NOMO-1 treated with dmso at 0.1 percent for 144 hours (cell line): ENCODE measurements at regions not wholly inside any gene's neighbourhood (a gene's known extent, or its start where the extent isn't known, plus 50 kb on each side); places are given as distances from the start of the nearest gene placed in this dataset.
A peak's percentile ranks its signal among the peaks of the same experiment; 100 is the strongest.
"Not testable (repeated sequence)": the region's sequence is repeated elsewhere in the genome, so short reads cannot be mapped to it uniquely, and the experiment has no call there.

ENCODE experiments used
- DNase-seq: peaks from one replicate; lab custom pipeline; 2025; ENCODE audit not compliant: unreplicated experiment; lab: John Stamatoyannopoulos, UW

DNA sequence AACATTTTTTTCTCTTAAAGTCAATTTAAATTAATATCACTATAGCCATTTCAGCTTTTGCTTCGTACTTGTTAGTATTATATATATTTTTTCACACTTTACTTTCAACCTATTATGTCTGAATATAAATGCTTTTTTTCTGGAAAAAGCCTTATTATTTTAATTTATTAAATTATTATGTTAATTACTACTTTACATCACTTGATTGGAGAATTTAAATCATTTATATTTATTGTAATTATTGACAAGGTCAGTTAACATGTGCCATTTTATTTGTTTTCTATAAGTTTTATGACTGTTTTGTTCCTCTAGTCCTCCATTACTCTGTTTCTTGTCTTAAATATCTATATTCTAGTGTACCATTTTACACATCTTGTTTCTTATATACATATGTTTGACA lies 1333.4 kb upstream of the MIR17HG start:
- no peak for DNase-seq

DNA sequence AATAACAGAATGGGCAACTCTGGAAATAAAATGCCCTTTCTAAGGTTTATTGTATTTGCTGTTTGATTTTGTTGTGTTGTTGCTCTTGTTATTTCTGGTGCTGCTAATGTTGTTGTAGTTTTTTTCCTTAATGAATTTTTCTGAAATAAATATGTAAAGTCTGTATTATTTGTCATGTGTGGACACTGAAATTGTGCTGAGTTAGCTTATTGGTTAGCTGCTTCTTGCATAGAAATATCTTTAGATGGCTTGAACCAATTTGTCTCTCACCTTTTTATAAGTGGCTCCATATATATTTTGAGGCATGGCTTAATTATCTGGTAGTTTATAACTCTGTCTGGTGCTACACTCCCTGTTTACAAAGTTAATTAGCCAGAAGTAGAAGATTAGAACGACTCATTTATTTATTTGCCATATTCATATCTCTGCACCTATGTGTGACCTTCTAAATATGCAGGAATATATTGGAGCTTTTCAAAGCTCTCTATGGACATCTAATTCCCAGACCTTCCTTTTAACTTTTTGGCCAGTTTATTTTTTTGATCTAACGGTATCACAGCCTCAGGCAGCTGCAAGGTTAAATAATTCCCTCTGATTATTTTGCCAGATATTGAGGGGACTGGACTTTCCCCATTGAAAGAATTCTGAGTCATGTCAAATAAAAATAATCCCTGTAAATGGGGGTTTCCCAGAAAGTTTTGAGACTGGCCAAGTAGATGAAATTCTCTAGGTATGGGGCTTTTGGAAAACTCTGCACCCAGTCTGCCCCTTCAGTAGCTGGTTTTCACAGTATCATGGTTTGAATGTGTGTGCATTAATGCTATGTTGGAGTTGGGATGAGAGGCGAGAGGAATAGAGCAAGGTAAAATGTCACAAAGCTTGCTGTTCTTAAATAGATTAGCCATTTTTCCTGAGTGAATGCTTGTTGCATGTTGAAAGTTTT lies 1331.7 kb upstream of the MIR17HG start:
- no peak for DNase-seq

DNA sequence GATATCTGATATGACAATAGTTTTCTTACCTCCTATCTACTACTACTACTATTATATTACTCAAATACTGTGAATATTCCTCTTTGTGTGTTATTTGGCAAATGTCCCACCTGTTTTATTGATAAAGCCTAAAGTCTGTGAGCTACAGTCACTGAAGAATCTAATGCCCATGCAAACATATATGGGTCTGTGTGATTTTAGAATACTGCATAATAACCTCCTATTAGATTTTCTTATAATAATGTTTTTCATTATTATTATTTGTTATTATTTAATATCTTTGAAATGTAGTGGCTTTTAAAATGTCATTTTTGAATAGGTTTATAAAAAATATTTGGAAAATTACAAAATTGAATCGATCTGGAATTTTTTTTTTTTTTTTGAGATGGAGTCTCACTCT lies 1330.8 kb upstream of the MIR17HG start:
- DNase-seq: no peak

DNA sequence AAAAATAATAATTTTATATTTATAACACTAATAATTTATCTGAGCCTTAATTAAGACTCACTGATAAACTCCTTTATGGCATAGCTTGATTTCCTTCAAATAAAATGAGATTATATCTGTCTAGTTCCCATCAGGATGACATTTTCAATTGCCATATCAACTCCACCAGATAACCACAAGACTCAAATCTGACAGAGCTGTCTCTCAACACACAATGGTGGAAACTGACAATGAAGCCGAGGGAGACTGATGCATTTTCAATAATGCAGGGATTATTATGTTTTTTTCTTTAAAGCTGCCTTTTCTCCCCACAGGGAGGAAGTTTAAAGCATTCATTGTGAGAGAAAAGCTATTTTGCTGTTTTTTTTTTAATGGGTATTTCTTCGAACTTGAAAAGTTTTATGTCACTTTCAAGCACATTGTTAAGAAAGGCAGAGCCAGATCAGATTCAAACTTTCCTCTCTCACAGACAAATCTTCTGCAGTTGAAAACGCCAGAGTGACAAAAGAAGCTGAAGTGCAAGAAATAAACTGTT lies 1326.9 kb upstream of the MIR17HG start:
- DNase-seq: no peak

DNA sequence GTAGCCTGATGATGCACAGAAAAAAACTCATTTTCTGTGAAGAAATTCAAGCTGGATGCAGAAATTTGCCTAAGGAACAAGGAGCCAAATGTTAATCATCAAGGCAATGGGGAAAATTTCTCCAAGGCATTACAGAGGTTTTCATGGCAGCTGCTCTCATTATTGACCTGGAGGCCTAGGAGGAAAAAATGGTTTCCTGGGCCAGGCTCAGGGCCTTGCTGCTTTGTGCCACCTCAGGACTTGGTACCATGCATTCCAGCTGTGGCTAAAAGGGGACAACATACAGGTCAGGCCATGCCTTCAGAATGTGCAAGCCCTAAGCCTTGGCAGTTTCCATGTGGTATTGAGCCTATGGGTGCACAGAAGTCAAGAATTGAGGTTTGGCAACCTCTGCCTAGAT lies 1320.1 kb upstream of the MIR17HG start:
- DNase-seq: no peak

DNA sequence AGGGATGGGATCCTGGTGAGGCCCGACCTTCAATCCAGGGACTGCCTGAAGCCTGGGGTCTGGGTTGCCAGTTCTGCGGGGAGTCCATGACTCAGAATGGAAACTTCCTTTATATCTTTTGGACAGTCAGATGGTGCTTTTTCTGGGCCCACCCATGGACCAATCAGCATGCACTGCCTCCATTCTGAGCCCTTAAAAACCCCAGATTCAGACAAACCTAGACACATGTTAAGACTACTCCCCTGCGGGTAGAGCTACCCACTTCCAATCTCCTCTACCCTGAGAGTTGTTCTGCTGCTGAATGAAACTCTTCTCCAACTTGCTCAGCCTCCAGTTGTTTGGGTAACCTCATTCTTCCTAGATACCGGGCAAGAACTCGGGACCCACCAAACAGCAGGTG lies 1315.2 kb upstream of the MIR17HG start:
- DNase-seq: no peak

DNA sequence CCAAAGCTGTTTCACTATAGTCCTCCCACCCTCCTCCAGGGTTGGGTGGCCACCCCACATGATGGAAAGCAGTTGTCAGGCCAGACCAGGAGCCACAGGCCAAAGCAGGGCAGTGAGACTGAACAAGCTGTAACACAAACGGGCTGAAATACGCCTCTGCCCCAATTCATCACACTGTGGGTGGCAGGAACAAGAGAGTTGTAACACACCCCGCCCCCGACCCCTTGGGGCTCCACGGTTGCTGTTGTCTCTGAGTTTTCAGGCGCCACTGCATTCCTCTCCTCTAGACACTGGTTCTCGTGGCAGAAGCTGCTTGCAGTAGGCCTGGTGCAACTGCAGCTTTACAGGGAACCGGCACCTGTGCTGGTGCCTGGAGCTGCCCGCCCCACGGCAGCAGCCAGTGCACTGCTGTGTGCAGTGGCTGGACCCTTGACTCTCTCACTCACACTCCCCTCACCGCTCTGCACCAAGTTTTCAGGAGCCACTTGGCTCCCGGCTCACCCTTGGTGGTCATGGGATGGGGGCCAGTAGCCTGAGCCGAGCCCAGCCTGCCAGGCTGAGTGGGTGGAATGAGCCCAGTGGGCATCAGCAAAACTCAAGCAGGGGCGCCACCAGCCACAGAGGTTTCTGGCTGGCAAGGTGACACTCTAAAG lies 1314.5 kb upstream of the MIR17HG start:
- no peak for DNase-seq

DNA sequence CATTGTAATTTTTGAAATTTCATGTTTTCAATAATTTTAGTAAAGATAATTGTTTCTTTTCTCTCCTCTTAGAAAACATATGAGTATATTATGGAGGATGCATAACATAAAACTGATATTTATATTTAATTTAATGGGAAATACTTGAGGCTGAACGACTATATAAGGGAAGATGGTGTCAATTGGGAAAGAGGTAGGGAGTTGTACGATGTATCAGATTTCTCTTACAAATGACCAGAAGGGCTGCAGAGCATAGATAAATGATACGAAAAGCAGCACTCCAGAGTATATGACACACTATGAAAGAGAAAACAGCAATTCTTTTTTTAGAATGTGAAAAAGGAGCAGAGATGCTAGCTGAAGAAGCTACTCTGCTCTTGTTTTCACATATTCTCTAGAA lies 1308.0 kb upstream of the MIR17HG start:
- no peak for DNase-seq

DNA sequence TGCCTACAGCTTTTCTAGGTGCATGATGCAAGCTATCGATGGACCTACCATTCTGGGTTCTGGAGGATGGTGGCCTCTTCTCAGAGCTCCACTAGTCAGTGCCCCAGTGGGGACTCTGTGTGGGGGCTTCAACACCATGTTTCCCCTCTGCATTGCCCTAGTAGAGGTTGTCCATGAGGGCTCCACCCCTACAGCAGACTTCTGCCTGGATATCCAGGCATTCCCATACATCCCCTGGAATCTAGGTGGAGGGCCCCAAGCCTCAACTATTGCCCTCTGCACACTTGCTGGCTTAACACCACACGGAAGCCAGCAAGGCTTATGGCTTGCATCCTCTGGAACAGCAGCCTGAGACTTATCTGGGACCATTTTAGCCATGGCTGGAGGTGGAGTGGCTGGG lies 1299.9 kb upstream of the MIR17HG start:
- DNase-seq: no peak

DNA sequence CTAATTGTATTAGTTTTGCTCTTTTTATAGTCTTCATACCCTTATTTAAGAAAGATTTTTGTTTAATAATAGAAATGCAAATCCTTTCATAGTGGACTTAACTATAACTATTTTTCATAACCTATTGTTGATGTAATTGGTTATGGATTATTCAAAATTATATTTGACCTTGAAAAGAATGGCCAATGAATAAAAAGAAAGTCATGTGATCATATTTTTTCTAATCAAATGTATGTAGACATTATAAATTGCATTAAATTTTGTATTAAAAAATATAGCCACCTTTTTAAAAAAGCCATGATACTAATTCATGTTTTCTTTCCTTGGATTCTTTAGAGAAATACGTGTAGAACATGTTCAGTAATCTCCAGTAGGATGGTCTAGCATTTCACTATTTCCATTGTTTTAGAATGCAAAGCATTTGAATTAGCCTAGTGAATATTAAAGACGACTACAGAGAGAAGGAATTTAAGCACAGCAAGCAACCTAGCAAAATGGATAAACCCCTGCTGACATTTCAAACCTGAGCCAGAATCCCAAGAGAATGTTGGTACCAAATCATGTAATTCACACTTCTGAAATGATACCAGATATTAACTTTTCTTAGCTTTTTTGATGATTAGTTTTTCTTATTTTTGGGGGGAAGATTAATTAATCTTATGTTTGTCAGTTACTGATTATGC lies 1297.4 kb upstream of the MIR17HG start:
- DNase-seq: no peak

DNA sequence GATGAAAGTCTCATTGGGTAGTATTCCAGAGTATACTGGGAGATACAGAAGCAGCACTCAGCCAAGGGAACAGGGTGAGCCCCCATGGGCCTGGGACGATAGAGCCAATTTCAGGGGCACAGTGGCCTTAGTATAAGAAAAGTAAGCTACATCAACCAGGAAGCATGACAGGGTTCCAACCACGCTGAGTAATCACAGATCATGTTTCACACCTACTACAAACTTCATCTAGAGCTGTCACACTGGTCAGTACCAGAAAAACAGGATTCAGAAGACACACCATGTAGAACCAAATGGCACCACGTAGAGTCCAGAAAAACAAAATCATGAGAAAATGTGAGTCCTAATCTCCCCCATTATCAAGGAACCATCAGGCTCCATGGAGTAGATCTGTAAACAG lies 1292.4 kb upstream of the MIR17HG start:
- DNase-seq: no peak

DNA sequence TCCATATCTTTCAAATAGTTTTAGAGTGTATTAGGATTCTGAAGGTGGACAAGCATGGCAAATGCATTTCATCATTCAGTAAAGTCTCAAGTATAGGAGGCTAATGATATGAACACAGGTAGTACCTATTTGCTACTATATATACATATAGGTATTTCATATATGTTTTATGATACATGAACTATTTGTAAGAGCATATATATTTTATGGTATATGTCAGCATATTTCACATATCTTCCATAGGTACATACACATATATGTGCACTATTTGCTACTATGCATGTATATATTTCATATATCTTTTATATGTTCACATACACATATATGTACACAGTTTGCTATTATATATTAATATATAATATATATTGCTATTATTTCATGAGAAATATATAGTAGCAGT lies 1291.7 kb upstream of the MIR17HG start:
- DNase-seq: no peak

DNA sequence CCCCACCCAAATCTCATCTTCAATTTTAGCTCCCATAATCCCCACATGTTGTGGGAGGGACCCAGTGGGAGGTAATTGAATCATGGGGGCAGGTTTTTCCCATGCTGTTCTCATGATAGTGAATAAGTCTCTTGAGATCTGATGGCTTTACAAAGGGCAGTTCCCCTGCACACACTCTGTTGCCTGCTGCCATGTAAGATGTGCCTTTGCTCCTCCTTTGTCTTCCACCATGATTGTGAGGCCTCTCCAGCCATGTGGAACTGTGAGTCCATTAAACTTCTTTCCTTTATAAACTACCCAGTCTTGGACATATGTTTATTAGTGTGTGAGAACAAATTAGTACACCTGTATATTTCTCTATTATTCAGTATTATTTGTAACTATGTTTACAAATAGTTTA lies 1283.3 kb upstream of the MIR17HG start:
- not testable (repeated sequence) for DNase-seq

DNA sequence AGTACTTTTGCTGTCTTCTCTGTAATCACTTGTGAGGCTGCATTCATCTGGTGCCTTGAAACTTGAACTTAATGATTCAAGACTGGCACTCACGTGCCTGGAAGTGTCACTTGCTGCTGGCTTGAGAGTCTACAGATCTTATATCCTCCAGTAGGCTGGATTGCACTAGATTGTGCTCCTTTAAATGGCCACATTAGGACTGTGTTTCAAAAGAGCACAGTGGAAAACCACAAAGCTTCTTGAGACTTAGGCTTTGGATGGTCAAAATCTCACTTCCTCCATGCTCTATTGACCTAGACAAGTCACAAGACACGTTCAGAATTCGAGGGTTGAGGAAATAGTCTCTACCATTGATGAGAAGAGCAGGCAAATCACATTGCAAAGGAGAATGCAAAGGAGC lies 1278.8 kb upstream of the MIR17HG start:
- peak; percentile 42 for DNase-seq

DNA sequence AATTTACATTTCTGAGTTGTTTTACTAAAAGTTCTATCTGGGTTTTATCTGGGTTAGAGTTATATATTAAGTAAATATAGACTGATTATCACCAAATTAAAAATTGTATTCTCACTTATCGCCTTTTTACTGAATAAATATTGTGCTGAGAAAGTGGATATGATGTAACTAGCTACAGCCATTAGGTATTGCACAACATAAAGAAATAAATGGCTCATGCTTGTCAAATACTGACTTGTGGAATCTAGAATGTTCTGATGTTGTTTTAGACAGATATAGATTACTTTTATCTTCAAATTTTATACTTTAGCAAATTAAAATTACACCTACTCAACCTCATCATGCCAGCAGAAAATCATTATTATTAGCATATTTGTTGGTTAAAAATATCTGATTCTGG lies 1277.1 kb upstream of the MIR17HG start:
- no peak for DNase-seq

DNA sequence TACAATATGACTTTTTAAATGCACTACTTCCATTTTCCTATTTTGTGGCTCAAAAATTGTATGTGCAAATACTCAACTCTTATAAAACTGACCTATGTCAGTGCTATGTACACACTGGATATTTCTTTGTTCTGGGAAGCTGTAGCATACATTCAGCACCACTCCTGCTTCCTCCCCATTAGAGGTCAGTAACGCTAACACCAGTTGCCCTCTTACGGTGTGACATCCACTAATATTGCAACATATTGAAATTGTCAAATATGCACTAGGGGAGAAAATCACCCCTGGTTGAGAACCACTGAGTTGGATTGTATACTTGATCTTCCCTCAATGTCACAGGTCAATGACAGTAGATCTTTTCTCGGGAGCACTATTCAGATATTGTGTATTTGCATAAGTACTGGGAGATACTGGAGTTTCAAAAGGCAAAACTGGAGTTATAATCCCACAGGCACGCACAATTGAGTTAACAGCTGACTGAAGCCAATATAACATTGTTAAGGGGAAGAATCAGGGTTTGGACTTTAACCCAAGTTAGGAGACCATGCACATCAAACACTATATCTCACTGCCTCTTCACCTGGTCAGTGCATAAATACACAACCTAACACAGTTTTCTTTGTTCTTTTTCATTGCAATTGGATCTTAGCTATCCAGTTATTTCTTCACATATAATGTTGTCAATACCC lies 1276.5 kb upstream of the MIR17HG start:
- DNase-seq: no peak

DNA sequence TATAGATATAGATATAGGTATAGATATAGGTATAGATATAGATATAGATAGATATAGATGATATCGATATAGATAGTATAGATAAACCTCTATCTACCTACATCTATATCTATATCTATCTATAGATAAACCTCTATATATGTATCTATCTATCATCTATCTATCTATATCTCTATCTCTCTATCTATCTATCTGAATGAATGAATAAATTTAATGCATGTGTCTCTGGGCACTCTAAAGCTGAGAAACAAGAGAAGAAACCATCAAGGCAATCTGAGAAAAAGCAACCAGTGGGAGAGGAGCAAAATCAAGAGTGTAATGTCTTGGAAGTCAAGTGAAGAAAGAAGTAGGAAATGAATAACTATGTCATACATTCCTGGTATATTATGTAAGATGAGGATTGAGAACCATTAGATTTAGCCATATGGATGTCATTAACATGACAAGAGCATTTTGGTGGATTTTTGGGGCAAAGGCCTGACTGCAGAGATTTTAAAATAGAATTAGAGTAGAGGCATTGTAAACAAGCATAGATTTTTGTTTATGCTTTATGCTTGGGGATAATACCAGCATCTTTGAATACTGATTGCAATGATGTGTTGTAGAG lies 1262.7 kb upstream of the MIR17HG start:
- no peak for DNase-seq

DNA sequence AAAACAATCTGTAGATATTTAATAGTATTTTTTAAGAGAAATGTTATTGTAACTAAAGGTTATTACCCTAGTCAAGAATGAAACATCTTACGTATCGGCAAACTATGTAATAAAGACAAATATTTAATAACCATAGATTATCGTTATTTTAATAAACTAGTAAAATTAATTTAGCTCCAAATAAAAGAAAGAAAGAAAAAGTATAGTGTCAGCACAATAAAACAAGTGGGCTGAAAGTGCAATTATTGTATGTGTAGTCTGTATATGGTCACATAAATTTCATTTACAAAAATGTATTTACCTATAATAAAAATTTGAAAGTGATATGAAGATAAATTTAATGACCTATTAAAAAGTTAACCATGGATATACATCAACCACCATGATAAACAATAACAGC lies 1258.4 kb upstream of the MIR17HG start:
- no peak for DNase-seq

DNA sequence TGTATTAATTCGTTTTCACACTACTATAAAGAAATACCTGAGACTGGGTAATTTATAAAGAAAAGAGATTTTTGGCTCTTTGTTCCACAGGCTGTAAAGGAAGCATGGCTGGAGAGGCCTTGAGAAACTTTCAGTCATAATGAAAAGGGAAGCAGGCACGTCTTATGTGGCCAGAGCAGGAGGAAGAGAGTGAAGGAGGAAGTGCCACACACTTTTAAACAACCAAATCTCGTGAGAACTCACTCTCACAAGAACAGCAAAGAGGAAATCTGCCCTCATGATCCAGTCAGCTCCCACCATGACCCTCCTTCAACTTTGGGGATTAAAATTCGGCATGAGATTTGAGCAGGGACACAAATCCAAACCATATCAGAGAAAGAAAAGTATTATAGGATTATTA lies 1255.9 kb upstream of the MIR17HG start:
- peak; percentile 40 for DNase-seq

DNA sequence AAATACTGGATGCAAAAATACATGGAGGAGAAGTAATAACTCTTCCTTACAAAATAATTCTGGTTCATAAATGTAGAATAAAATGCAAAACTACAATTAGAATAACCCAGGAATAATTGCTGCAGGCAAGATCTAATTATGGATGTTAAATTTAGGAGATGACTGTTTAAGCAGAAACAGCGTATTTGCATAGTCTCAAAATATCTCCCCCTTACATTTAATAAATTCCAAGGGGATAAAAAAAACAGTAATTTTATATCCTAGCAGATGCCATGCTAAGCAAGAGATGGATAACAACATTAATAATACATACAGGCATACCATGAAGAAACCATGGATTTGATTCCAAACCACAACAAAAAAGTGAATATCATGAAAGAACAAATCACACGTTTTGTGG lies 1253.1 kb upstream of the MIR17HG start:
- no peak for DNase-seq

DNA sequence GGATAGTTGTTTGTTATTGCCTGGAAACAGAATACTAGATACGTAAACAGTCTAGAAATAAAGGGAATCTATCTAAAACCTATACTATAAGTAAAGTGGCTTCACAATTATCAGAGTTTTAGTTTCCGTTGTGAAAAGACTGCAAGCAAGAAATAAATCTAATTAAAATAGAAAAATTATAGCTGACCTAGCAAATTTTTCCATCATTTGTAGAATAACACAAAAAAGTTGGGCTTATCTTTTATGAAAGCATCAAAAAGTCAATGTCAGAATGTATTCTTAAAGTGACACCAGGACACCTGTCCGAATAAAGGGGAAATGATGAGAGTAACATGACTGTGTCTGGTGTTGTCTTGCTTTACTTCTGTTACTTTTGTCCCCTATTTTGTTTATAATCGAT lies 1248.9 kb upstream of the MIR17HG start:
- DNase-seq: no peak
